HG02678 (cell line): ENCODE measurements at regions not wholly inside any gene's neighbourhood (a gene's known extent, or its start where the extent isn't known, plus 50 kb on each side); places are given as distances from the start of the nearest gene placed in this dataset.
"Not testable (repeated sequence)": the region's sequence is repeated elsewhere in the genome, so short reads cannot be mapped to it uniquely, and the experiment has no call there.

Experiments used
- ATAC-seq: cut with Tn5 transposase; IDR thresholded peaks from one replicate; pipeline ENCODE4 v1.9.1; 2021; ENCODE audit warnings: mild to moderate bottlenecking, moderate library complexity; ENCODE audit not compliant: unreplicated experiment

DNA sequence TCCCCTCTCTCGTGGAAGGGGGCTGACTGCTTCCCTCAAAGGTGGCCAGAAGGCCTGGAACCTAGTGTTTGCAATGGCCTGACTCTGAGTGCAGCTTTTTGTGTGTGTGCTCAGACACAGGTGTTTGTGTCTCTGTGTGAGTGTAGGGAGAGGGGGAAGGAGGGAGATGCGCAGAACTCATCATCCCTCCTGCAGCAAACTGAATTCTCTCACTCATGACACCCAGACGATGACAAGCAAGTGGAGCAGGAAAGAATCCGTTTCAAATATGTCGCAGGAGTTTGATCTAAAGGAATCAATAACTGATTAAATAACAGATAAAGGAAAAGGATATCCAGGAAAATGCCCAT is 101.4 kb downstream of the TNFAIP3 start:
- no peak for ATAC-seq

DNA sequence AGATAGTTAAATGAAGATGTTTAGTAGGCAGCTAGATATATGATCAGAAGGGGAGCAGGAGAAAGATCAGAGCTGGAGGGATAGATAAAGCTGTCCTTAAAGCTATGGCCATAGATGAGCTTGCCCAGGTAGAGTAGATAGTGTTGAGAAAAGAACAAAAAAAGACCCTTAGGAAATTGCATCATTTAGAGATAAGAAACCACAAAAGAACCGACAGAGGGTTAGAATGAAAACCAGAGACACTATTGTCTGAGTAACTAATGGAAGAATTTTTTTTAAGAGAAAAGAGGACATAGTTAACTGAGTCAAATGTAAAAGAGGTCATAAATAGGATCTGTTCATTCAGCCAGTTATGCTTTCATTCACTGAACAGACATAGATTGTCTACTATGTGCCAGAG is 101.8 kb downstream of the TNFAIP3 start:
- ATAC-seq: no peak

DNA sequence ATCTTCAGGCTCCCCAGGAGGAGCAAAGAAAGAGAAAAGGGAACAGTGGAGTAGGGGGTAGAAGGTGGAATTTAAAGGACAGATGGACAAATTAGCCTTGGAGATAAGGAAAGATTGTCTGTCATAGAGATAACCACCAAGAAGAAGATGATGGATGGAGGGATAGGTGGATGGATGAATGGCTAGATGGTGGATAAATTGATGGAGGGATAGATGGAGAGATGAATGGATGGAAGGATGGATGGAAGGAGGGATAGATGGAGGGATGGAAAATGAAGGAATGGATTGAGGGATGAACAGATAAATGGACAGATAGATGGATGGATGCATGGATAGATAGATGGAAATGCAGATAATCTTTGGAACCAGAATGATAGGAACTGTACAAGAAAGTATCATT is 102.8 kb downstream of the TNFAIP3 start:
- ATAC-seq: no peak

DNA sequence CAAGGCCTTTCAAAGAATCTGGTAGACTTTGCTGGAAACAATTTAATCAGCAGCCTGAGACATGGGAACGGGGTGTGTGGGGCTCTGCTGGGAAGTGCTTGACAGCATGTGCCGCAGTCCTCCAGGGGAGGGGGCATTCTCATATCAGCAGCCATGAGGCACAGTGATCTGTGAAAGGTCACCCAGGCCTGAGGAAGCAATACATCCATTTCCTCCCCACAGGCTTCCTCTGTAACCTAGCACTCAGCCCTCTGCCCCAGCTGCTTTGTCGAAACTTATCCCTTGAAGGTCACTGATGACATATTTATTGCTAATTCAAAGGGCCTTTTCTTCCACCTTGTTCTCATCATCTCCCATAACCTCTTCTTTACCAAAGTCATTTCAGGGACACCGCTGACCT is 103.3 kb downstream of the TNFAIP3 start:
- ATAC-seq: peak; percentile 56

DNA sequence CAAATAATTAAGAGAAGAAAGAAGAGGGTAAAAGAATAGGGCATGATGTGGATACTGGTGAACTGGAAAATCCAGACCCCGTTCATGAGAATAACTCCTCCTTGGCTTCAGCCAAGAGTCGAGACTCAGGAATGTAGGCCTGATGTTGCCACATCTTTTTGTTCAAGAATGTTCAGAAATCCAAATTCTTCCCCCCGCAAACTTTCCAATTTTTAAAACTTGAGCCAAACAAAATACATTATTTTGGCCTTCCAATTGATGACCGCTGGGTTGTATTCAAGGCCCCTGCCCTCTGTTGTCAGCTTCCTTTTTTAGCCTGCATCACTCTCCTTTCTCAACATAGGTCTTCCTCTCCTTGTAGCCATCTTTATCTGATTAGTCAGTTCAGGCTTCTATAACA is 106.1 kb downstream of the TNFAIP3 start:
- no peak for ATAC-seq

DNA sequence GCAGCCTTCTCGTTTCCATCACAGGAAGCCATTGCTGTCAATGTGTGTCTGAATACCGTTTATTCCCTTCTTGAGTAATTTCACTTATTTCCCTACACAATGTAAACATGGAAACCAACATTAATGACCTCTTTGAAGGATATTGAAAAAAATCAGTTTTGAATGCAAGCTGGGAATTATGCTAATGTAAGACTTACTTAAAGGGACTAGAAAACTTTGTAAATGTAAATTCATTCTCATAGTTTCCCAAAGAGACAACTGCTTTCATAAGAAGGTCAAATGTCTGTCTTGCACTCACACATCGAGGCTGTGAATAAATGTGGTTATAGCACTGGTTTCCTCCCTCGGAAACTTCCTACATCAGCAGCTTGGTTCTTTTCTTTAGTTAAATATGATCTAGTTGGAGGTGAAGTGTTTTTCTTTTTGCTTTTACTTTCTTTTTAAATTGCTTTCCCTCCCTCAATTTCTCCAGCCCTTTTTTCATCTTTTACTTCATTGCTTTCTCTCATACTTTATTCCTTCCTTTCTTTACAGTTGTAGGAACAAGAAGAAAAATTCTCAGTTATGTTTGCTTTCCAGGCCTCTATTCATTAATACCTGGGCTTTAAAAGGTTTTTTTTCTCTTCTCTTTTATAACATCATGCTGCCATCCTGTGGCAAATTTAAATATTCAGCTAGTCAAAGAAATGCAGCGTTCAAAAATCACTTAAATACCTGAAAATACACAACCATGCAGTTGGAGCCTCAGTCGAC is 108.3 kb downstream of the TNFAIP3 start:
- peak; percentile 57 for ATAC-seq

DNA sequence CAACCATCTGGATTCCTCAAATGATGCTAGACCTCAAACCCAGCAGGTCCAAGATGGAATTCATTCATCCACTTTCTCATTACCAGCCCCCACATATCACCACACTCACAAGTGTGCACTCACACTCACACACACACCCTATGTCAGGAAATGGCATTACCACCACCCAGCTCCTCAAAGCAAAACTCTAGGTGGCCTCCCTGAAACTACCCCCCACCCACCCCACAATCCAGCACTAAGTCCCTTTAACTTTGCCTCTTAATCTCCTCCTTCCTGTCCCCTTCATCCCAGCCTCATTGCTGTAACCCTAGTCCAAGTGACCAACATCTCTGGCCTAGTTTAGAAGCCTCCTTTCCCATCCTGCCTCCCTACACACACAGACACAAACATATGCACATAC is 109.4 kb downstream of the TNFAIP3 start:
- no peak for ATAC-seq

DNA sequence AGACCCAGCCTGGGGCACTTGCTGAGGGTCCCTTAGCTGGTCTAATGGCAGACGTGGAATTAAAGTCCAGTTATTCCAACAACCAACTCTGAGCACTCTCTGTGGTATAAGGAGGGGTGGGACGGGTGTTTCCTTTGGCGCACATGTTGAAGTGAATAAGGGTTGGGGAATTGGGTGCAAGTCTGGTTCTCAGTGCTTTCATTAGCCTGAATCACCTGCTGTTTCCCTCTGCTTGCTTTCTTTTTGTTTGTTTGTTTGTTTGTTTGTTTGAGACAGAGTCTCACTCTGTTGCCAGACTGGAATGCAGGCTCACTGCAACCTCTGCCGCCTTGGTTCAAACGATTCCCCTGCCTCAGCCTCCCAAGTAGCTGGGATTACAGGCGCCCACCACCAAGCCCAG is 110.1 kb downstream of the TNFAIP3 start:
- no peak for ATAC-seq

DNA sequence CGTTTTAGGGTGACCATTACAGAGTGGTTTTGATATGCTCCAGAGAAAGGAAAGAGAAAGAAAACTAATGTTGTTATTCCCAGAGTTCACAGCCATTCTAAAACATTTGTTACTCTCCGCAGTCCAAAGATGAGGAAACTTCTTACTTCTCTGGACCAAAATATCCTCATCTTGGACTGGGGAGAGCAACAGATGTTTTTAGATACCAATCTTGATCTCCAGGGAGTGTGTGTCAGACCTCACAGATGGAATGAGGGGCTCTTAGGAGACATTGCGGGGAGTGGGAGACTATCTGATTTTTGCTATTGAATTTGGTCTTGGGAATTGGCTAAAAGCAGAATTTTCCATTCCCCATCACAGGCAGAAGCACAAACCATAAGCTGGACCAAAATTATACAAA is 110.8 kb downstream of the TNFAIP3 start:
- ATAC-seq: no peak

DNA sequence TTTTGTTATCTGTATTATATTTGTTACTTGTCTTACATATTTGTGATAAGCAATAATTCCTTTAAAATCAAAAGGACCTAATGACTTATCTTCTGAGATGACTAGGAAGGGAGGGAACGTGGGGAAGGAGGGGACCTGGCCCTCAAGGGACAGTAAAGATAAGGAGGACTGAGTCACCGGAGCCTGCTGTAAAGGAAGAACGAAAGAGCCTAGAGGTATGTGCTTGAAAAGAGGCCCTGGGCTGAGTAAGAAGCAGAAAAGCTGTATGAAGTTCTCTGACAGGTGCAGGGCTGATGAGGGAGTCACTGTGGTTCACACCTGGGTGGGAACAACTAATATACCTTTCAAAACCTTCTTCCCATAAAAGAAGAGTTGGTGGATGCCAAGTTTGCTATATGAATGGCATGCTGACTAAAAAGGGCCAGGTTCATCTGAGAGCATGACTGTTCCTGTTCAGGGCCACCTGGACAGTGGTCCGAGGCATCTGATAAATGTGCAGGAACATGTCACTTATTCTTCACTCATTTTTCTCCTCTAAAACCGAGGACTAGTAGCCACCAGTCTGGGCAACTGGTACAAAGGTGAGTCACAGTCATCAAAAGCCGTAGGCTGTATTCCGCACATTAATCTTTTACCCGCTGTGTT is 111.3 kb downstream of the TNFAIP3 start:
- no peak for ATAC-seq

DNA sequence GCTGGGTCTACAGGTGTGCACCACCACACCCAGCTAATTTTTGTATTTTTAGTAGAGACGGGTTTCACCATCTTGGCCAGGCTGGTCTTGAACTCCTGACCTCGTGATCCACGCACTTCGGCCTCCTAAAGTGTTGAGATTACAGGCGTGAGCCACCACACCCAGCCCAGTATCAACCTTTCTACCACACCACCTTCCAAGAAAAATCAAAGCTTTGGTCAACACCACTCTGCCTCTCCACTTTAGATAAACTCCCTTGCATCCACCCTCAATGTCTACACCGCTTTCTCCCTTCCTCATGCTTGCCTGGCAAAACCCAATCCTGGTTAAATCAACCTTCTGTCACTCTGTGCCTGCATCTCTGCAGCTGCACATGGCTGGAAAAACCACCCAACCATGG is 112.2 kb downstream of the TNFAIP3 start:
- ATAC-seq: not testable (repeated sequence)

DNA sequence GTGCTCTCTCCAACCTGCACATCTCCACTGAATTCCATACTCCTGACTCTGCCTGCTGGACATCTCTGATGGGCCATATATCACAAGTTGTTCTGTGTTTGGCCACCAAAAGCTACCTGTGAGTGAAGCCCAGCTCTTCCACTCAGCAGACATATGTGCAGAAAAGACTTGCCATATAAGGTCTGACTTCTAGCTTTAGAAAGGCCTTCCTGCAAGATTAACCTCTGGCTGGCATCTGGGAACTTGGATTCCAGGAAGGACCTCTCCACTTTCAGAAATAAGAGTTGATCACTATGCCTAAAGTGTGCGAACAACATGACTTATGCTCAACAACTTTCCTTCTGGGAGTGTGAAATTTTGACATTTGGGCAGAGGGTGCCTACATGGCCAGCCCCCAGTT is 113.7 kb downstream of the TNFAIP3 start:
- ATAC-seq: no peak

DNA sequence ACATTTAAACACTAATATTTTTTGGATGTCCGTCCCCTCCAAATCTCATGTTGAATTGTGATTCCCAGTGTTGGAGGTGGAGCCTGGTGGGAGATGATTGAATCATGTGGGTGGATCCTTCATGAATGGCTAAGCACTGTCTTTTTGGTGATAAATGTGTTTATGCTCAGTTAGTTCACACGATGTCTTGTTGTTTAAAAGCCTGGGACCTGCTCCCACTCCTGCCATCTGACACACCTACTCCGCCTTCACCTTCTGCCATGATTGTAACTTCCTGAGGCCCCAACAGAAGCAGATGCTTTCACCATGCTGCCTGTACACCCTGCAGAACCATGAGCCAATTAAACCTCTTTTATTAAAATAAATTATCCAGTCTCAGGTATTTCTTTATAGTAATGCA is 114.7 kb downstream of the TNFAIP3 start:
- no peak for ATAC-seq

DNA sequence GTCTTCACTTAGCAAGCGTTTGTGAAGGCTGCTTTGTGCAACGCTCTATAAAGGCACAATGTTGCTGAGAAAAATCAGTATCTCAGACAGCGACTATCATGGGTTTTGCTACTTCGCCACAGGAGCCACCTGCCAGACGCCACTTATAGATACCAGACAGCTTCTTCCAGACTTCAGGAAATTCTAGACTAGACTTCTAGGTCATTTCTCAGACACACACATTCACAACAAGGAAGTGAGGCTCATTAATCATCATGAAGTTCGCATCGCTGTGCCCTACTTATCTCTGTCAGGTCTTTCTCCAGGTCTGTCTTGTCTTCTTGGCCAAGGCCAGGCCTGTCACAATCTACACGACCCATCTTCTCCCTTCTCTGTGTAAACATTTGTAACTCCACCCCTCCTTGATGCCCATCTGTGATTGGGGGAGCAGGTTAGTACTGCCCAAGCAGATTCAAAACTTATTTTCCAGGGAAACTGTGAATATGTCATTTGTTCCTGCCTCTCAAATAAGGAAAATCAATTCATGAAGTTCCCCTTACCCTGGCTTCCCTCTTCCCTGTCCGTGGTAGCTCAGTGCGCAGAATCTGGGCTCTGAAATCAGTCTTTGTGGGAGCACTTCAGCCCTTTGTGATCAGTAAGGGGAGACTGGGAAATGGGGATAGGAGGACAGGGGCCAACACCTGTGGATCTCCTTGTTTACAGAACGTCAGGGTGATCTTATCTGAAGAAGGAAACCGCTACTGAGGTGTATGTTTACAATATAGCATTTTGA is 115.5 kb downstream of the TNFAIP3 start:
- ATAC-seq: no peak

DNA sequence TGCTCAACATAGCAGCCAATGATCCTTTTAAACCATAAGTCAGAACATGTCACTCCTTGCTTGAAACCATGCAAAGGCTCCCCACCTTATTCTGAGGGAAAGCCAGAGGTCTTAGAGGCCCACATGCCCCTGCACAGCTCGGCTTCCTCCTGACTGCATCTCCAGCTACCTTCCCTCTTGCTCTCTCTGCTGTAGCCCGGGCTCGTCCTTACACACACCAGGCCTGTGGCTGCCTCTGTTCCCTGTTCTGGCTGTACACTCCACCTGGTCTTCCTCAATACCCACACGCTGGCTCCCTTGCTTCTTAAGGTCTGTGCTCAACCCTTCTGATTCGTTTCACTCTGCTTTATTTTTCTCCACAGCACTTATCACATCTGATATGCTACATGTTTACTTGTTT is 116.2 kb downstream of the TNFAIP3 start:
- ATAC-seq: no peak

DNA sequence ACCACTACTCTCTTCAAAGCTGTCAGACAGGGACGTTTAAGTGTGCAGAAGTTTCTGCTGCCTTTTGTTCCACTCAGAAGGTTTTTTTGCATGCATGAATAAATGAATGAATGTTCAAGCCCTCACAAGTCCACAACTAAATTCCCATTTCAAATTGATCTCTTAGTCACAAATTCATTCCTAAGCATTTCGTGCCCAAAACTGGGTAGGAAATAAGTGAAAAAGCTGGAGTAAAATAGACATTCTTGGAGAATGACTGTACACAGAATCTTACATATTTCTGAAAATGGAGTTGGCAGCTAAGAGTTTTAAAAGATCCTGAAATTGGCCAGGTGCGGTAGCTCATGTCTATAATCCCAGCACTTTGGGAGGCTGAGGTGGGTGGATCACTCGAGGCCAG is 117.6 kb downstream of the PERP start:
- no peak for ATAC-seq

DNA sequence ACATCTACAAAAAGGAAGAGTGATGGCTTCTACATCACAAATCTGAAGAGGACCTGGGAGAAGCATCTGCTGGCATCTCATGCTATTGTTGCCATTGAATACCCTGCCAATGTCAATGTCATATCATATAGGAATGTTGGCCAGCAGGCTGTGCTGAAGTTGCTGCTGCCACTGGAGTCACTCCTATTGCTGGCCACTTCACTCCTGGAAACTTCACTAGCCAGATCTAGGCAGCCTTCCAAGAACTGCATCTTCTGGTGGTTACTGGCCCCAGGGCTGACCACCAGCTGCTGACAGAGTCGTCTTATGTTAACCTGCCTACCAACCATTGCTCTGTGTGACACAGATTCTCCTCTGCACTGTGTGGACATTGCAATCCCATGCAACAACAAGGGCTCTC is 111.8 kb downstream of the PERP start:
- ATAC-seq: no peak

DNA sequence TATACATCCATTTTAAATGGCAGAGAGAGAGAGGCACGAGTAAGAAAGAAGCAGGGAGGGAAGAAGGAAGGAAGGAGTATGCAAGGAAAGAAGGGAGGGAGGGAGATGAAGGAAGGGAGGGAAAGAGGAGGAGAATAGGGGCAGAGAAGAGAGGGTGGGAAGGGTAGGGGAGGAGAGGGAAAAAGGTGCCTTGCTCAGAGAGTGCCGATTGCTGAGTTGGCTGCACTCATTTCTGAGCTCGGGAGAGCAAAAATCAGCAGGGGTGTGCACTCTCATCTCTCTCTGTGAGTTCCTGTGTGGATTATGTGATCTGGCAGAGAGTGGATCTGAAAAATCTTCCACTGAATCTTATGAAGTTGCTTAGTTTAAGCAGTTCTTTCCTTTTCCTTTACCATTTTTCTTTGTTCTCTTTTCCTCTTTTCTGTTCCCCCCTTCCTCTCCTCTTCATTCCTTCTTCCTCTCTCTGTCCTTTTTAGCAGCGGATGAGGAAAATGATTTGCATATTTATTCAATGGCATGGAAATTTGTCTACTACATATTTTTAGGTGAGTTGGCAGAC is 108.7 kb downstream of the PERP start:
- no peak for ATAC-seq

DNA sequence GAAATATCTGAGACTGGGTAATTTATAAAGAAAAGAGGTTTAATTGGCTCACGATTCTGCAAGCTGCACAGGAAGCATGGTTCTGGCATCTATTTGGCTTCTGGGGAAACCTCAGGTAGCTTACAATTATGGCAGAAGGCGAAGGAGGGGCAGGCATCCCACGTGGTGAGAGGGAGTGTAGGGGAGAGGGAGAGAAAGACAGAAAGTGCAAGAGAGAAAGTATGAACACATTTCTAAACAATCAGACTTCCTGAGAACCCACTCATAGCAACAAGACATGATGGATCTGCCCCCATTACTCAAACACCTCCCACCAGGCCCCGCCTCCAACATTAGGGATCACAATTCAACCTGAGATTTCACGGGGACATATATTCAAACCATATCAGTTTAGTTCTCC is 107.4 kb downstream of the PERP start:
- no peak for ATAC-seq

DNA sequence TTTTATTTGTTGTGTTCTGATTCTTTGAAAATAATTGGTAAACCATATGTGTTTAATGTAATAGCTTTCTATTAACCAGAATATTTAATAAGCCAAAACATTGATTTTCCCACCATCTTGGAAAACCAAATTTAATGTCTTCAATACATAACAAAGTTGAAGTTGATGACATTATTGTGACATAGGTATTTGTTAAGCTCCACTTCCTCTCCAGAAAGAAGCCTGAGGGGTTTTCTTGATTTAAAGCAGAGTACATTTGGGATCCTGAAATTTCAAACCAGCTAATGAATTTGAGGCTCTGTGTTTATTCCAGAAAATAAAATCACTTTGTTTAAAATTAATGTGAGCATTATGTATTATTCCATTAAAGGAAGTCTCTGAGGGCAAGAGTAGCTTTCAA is 106.3 kb downstream of the PERP start:
- ATAC-seq: no peak

DNA sequence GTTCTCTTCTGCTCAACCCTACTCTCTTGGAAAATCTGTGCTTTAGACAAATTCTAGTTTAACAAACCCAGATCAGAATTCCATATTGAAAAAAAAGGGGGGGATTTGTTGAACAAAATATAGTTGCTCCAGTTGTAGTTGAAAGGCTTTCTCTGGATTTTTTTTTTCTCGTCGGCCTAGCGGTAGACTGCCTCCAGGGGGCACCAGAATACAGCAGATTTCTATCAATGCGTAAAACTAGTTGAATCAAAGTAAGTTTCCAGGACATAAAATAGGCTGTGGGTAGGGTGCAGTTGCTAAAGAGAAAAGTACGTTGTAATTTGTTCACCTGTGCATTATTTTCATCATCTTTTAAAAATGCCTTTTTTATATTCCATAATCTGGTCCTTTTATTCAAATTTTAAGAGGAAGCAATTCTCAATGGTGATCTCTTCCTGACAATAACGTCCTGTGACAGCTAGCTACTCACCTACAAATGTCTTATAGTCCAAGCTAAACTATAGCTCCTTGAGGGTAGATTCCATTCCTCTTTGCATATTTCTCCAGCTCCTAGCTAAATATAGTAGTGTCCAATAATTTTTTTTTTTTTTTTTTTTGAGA is 105.4 kb downstream of the PERP start:
- ATAC-seq: no peak
